DND-41 (cell line): ENCODE measurements at regions not wholly inside any gene's neighbourhood (a gene's known extent, or its start where the extent isn't known, plus 50 kb on each side); places are given as distances from the start of the nearest gene placed in this dataset.

Experiments used
- ATAC-seq: fragments of 200-7000 bp; cut with Tn5 transposase; 3 replicates; pipeline ENCODE4 v1.9.1; 2021; ENCODE audit warnings: low read depth; ENCODE audit not compliant: insufficient read depth
- DNase-seq: peaks from one replicate; pipeline ENCODE4 v3.0.0-alpha.2; 2020
- H2AFZ ChIP-seq: 2 replicates; pipeline ENCODE4 v1.6.0; 2012; ENCODE audit warnings: low read depth, low read length
- H3K27ac ChIP-seq: 2 replicates; pipeline ENCODE4 v1.5.1; 2012; ENCODE audit warnings: low read length, inconsistent platforms
- H3K27me3 ChIP-seq: fragments of 200-600 bp; sonication (generic); 2 replicates; pipeline ENCODE4 v1.6.0; 2012; ENCODE audit warnings: low read length, mild to moderate bottlenecking, inconsistent platforms; ENCODE audit not compliant: insufficient read depth, poor library complexity
- H3K36me3 ChIP-seq: 2 replicates; pipeline ENCODE4 v1.5.1; 2012; ENCODE audit warnings: low read length, inconsistent platforms; ENCODE audit not compliant: insufficient read depth
- H3K4me1 ChIP-seq: 2 replicates; pipeline ENCODE4 v1.5.1; 2012; ENCODE audit warnings: mild to moderate bottlenecking, low read length; ENCODE audit not compliant: insufficient read depth
- H3K4me2 ChIP-seq: 2 replicates; pipeline ENCODE4 v1.6.0; 2012; ENCODE audit warnings: mild to moderate bottlenecking, moderate library complexity, low read length, inconsistent platforms; ENCODE audit not compliant: insufficient read depth
- H3K4me3 ChIP-seq, 2 experiments: fragments of 200-600 bp in 1 of 2; shearing (Covaris generic) in 1 of 2; 2 replicates each; pipeline ENCODE4 v1.5.1; 2012 to 2016; ENCODE audit warnings: inconsistent platforms in 2 of 2, low read length in 2 of 2, mild to moderate bottlenecking in 2 of 2, low read depth in 1 of 2, moderate library complexity in 1 of 2
- H3K79me2 ChIP-seq: 2 replicates; pipeline ENCODE4 v1.6.0; 2012; ENCODE audit warnings: low read length, inconsistent platforms; ENCODE audit not compliant: insufficient read depth
- H3K9ac ChIP-seq: 2 replicates; pipeline ENCODE4 v1.6.0; 2012; ENCODE audit warnings: low read depth, mild to moderate bottlenecking, inconsistent platforms, low read length, moderate library complexity
- H3K9me3 ChIP-seq: 2 replicates; pipeline ENCODE4 v1.5.1; 2012; ENCODE audit warnings: low read length, moderate library complexity, mild to moderate bottlenecking, inconsistent platforms; ENCODE audit not compliant: insufficient read depth, severe bottlenecking
- H4K20me1 ChIP-seq: 2 replicates; pipeline ENCODE4 v1.6.0; 2012; ENCODE audit warnings: low read length; ENCODE audit not compliant: insufficient read depth
- CTCF ChIP-seq: IDR thresholded peaks from 2 replicates; pipeline ENCODE4 v1.5.1; 2012; ENCODE audit warnings: borderline replicate concordance, low read length, moderate library complexity, mild to moderate bottlenecking; ENCODE audit not compliant: poor library complexity, severe bottlenecking; ENCODE audit errors: extremely low read depth
- EZH2 ChIP-seq: IDR thresholded peaks from 3 replicates; pipeline ENCODE4 v1.6.1; 2012; ENCODE audit warnings: borderline replicate concordance, low read depth, mild to moderate bottlenecking, moderate library complexity, low read length, inconsistent platforms; ENCODE audit not compliant: severe bottlenecking

- ATAC-seq = no peak
- H3K27ac ChIP-seq = no peak overlapping the region
- H3K4me1 ChIP-seq = no peaks in the 10 kb centered on the region
- no peak for DNase-seq
- no peak for TF ChIP-seq EZH2
- no peak for TF ChIP-seq CTCF
- H3K9me3 ChIP-seq = no peaks in the 10 kb centered on the region
- H3K27me3 ChIP-seq = no peaks in the 10 kb centered on the region
- H3K4me2 ChIP-seq = no peak overlapping the region
- H3K36me3 ChIP-seq = no peaks in the 10 kb centered on the region
- H3K4me3 ChIP-seq = no peak overlapping the region
- no peaks in the 10 kb centered on the region for H3K79me2 ChIP-seq
- H2AFZ ChIP-seq = no peak overlapping the region
- no peaks in the 10 kb centered on the region for H4K20me1 ChIP-seq
- no peak overlapping the region for H3K9ac ChIP-seq
These were observed 432.2 kb upstream of the GHITM start for GRCh38 chr10:83706952-83707582.

- no peaks in the 10 kb centered on the region for H4K20me1 ChIP-seq
- H3K4me2 ChIP-seq = no peak overlapping the region
- no peaks in the 10 kb centered on the region for H3K36me3 ChIP-seq
- no peak overlapping the region for H3K27ac ChIP-seq
- no peak overlapping the region for H3K4me3 ChIP-seq
- no peak overlapping the region for H3K9ac ChIP-seq
- no peak overlapping the region for H2AFZ ChIP-seq
- ATAC-seq (no peak), DNase-seq (no peak)
- TF ChIP-seq EZH2 (no peak), CTCF (no peak)
- no peaks in the 10 kb centered on the region for H3K9me3 ChIP-seq
- no peaks in the 10 kb centered on the region for H3K4me1 ChIP-seq
- no peaks in the 10 kb centered on the region for H3K79me2 ChIP-seq
- no peaks in the 10 kb centered on the region for H3K27me3 ChIP-seq
These were observed 425.9 kb upstream of the GHITM start for GRCh38 chr10:83713423-83713822.

GRCh38 chr10:83723080-83723479 lies 416.2 kb upstream of the GHITM start:
- no peak overlapping the region for H2AFZ ChIP-seq
- H3K36me3 ChIP-seq = no peaks in the 10 kb centered on the region
- no peaks in the 10 kb centered on the region for H3K27me3 ChIP-seq
- DNase-seq (no peak), ATAC-seq (no peak)
- no peak overlapping the region for H3K4me3 ChIP-seq
- H3K9ac ChIP-seq = no peak overlapping the region
- H3K79me2 ChIP-seq = no peaks in the 10 kb centered on the region
- H3K4me2 ChIP-seq = no peak overlapping the region
- H3K4me1 ChIP-seq = no peaks in the 10 kb centered on the region
- TF ChIP-seq CTCF = no peak
- no peak for TF ChIP-seq EZH2
- H3K27ac ChIP-seq = no peak overlapping the region
- H4K20me1 ChIP-seq = no peaks in the 10 kb centered on the region
- H3K9me3 ChIP-seq = no peaks in the 10 kb centered on the region
